Eye (tissue), 1 donor: ENCODE measurements at regions not wholly inside any gene's neighbourhood (a gene's known extent, or its start where the extent isn't known, plus 50 kb on each side); places are given as distances from the start of the nearest gene placed in this dataset.
"Not testable (repeated sequence)": the region's sequence is repeated elsewhere in the genome, so short reads cannot be mapped to it uniquely, and the experiment has no call there.

Experiments used
- DNase-seq: peaks from one replicate; pipeline ENCODE4 v3.0.0-alpha.2; 2015

DNA sequence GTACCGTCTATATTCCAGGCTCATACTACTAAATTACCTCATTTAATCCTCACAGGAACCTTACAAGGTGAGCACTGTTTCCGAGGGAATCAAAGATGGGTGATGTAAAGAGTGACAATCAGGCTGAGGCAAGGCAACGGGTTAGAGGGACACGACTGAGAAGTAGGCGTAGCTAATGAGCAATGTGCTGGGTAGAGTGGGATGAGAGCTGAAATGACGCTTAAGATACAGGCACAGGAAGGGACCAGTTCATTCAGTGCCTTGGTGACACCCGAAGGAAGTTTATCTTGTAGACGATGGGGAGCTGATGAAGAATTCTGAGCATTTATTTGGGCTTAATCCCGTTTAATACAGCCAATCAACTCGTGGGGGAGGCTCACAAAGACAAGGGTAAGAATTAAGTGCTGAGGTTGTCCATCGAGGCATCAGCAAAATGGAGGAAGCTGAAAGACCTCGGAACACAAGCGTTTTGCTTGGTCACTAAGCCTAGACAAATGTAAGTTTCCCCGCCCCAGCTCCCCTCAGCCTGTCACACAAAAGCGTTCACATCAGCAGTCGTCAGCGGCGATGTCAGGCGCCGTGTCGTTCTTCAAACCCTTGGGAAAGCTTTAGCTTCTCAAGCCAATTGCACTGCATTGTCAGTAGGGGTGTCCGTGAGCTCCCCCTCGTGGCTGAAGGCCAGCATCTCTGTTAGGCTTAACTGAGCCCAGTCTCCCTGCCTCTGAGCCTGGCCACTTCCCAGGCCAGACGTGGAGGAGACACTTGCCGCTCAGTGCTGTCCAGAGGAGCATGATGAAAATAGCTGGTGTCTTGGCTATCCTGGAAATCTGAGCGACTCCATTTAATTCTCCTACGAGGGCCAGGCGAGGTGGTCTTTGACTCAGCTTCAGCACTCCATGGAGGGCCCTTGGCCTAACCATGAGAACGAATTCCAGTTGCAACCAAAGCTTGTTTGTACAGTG, 288.5 kb upstream of the G2E3 start:
- peak; percentile 95 for DNase-seq

DNA sequence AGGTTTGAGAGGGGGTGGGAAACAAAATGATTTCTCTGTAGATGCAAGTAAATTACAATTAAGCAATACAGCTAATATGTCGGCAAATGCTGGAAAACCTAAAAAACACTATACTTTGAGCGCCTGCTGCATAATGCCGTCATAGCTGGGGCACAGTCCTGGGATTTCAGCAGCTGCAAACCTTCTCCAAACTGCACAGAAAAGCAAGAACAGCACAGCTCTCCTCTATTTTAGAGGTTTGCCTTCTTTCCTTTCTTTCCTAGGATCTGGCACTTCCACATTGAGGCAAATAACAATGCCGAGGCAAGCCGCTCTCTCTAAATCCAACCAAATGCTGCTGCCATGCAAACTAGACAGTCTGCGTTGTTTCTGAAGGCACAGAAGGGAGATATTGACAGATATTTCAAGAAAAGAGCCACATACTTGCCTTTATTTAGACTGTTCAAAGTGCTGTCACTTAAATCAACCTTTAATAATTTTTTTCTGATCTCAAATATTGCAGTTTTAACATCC, 287.1 kb upstream of the G2E3 start:
- no peak for DNase-seq

DNA sequence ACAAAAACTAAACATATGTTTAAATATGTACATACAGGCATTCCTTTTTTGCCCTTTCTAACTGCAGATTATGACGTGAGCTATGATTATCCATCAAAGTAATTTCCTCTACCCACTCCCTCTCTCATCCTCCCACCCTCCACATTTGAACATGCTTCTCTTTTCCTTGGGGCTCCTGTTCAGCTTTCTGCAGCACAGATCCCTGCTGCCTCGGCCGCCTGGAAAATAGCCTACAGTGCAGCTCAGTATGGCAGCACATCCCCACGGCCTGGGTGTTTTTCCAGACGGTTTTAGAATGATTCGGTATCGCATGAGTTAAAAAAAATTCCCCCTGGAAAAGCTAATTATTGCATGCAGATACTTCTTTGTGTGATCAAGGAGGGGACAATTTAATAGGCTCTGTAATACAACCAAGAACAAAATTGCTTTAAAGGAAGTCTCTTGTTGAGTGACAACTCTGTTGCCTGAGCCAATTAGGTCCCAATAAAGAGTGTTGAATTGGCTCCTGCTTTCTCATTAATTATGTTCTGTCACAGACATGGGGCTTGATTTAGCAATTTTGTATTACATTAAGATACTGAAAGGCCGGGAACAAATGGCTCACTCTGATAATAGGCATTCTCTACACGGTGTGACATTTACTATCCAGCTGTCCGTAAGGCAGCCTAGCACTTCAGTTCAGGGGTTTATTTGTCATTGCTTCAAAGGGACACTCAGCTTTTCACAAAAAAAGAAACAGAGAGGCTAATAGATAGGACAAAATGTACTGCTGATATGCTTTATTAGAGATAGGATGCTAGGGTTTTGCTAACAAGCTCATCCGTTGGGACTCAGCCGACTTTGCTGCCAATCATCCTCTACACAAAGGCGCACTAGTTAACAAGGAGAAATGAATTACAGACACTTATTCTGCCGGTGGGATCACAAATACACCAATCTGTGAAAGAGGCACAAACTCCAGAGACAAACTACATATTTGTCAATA, 285.8 kb upstream of the G2E3 start:
- DNase-seq: peak; percentile 82

DNA sequence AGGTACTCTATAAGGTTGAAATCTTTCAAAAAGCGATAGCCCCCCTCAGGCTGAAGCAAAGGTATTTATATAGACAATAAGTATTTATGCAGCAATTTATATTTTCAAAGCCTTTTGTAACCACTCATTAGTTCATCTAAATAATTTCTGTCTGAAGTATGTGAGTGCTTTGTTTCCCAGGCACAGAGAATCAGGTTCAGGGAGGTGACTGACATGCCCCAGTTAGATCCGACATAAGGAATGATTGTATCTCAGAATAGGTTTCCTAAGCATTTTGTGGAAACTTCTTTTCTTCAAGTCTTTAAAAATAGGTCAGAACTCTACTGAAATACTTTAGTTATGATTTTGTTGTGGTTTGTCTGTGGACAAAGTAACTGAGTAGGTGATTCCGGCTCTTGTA, 283.4 kb upstream of the G2E3 start:
- DNase-seq: no peak

DNA sequence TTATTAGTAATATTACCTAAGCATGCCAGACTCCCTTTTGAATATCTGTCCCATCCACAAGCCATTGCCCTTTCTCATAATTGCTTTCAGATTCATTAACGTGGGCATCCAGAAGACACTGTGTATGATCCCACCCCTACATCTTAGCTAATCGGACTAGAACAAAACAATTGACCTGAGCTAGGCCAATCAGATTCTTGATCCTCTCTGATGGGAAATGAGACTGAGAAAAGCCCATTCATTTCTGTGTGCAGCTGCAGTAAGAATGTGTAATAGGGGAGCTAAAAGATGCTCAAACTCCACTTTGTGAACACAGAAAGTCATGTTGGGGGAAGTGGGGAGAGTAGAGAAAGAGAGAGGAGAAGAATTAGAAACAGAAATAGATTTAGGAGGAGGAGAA, 281.7 kb upstream of the G2E3 start:
- DNase-seq: no peak

DNA sequence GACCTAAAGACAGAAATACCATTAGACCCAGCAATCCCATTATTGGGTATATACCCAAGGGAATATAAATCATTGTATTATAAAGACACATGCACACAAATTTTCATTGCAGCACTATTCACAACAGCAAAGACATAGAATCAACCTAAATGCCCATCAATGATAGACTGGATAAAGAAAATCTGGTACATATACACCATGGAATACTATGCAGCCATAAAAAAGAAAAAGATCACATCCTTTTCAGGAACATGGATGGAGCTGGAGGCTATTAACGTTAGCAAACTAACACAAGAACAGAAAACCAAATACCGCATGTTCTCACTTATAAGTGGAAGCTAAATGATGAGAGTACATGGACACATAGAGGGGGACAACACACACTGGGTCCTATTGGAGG, 280.1 kb upstream of the G2E3 start:
- not testable (repeated sequence) for DNase-seq

DNA sequence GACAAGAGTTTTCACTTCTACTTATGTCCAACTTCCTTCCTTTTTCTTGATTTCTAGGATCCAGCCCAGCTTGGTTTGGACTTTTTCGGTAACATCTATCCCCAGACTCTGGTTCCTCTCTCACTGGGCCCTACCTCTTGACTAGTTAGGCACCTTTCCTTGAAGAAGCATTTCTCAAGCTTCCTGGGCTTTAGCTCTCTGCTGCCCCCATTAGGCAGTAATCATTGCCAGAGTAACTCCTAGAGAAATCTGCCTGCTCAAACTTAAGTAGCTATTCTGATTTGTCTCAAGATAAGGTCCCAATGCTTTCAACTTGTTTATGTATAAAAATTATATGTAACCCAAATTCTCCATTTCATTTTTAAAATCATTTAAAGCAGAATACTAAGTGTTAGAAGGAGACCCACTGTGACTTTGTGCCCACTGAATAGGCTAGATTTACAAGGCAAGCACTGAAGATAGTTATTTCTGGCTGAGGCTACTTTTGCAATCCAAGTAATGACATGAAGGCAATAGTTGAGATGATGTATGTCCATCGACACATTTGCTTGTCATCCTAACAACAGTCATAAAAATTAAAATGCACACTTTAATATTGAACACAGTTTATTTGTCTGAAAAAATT, 275.0 kb upstream of the G2E3 start:
- DNase-seq: peak; percentile 54

GRCh38 chr14:30284808-30285207, 274.1 kb upstream of the G2E3 start:
- DNase-seq: no peak

DNA sequence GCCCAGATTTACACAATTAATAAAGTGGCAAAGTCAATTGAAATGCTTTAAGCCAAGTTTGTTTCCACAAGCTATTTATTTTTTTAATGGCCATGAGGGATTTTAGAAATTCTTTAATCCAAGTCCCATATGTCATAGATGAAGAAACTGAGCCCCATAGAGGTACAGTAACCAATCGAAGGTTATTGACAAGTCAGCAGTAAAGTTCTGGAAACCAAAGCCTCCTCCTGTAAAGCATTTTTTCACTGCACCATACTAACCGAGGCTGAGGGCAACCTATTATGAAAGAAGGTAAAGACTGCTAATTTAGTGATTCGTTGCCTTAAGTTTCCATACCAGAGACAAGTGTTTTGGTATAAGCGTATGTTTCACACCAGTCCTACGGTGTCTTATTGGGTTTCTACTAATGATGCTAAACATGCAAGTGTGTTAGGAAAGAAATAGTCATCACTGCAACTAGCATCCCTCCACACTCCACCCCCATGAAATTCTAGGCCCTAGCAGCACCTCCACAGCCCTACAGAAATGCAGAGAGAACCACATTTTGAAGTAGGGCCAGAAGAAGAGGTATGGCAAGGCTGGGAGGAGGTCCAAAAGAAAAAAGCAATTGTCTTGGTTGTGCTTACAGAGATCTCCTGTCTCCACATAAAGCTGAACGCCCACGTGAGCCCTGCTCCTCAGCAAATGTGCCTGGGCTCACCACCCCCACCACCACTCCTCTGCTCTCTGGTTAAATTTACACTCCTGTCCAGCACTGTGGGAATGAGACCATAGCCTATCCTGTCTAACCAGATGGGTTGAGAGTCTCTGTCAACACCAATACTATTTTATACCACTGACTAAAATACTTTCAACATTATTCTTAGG, 271.1 kb upstream of the G2E3 start:
- DNase-seq: no peak

DNA sequence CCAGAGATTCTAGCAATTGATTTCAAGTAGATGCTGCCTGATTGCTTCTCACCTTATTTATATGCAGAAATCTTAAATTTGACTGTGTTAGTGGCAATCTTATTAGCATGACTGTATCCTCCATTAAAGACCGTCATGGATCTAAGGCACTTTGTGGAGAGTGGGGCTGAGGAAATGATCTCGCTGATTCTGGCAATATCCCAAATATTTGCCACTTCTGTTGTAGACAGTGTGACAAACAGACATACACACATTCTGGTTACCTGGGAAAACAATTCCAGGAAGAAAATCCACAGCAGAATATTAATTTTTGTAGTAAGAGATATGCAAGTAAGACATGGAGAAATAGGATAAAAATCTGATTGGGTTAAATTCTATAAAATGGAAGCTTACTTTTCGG, 269.0 kb upstream of the G2E3 start:
- no peak for DNase-seq

GRCh38 chr14:30291216-30291615, 267.7 kb upstream of the G2E3 start:
- no peak for DNase-seq

DNA sequence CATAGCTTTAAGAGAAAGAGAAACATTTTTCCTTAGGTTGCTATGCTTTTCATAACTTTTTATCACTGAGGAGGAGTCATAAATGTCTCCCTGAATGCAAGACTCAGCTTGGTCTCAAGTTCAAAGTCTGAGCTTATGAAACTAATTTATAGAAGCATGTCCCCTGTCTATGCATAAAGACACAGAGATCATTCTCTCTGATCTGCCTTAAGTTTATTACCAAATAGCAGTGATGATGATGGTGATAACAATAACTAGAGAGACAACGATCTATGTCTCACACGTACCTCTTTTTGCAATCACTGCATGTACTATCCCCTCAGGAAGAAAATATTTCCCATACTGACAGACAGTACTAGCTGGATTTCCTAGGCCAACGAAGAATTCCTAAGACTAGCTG, 266.4 kb upstream of the G2E3 start:
- no peak for DNase-seq

DNA sequence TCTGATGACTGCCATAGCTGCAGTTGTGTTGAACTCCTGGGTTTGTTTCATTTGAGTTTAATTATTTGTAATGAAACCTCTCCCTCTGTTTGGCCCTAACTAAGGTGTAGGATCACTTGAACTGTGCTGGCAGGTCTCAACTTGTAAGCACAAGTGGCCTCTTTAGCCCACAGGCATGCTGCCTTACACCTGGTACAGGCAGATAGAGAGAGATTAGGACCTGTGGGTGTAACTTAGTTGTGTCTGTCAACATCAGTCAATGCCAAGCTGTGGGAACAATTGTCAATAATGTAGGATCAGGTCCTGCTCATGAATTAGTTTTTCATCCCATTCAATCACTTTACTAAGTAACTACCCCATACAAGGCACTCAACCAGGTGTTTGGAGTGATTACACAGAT, 263.0 kb upstream of the G2E3 start:
- DNase-seq: no peak

DNA sequence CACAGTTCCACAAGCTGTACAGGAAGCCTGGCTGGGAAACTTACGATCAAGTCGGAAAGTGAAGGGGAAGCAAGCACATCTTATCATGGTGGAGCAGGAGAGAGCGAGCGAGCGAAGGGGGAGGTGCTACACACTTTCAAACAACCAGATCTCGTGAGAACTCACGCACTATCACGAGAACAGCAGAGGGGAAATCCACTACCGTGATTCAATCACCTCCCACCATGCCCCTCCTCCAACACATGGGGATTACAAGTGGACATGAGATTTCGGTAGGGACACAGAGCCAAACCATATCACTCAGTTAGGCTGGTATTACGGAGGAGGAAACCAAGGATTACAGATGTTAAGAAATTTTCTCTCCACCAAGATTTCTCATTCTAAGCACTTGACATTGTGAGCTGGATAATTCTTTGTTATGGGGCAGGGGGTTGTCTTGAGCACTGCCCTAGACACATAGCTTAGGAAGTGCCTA, 262.0 kb upstream of the G2E3 start:
- no peak for DNase-seq

DNA sequence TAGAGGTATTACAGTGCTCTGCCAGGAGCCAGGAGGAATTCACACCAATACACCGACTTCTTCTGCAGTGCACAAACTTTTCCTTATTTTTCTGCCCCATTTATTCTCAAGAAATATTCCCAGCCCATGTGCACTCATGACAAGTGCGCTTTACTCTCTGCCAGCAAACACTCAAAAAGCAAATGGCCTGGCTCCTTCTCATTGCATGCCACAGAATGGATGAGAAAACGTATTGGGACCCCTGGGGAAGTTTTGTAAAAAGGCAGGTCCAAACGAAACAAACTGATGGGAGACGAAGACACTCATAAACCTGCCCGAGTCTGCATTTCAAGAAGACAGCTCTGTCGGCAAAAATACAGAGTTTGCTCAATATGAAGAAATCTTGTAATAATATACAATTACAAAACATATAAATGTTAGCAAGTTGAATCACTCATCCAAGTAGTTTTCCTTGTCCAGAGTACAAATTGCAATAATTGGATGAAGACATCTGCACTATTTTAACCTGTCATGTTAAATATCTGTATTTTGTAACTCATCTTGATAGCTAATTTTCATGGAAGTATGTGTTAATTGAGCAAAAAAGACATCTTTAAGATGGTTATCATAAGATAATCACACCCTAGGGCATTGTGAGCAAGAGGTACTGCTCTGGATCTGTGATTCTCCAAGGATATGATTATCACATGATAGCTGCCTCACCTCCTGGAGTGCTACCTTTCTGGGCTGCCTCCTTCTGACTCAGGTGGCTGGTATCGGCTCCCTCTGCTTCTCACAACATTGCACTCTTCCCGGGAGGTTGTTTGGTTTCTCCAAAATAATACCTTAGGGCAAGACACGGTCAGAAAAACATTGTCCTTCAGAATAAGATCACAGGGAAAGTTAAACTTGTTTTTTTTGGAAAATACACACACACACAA, 260.8 kb upstream of the G2E3 start:
- no peak for DNase-seq

GRCh38 chr14:30299915-30300314, 259.0 kb upstream of the G2E3 start:
- no peak for DNase-seq

- DNase-seq: no peak
These were observed 255.6 kb upstream of the G2E3 start for GRCh38 chr14:30303350-30303749.

DNA sequence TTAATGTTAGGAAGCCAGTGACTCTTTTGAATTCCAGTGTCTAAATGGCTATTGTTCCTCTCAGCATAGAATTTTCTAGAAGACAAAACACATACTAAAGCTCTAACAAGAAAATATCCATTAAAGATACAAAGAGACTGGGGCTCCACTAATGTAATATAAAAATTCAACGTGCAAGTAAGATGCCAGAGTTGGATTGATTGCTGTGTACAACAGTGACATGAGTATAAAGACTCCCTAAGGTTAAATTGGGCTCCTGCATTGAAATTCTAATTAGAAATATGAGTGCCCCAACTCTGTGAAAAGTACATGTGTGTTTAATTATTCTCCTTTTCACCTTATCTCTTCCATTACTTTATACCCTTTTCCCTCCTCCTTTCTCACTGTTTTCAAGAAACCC, 253.6 kb upstream of the G2E3 start:
- no peak for DNase-seq

GRCh38 chr14:30309405-30309804, 249.6 kb upstream of the G2E3 start:
- no peak for DNase-seq

GRCh38 chr14:30312214-30312613, 246.7 kb upstream of the G2E3 start:
- no peak for DNase-seq

DNA sequence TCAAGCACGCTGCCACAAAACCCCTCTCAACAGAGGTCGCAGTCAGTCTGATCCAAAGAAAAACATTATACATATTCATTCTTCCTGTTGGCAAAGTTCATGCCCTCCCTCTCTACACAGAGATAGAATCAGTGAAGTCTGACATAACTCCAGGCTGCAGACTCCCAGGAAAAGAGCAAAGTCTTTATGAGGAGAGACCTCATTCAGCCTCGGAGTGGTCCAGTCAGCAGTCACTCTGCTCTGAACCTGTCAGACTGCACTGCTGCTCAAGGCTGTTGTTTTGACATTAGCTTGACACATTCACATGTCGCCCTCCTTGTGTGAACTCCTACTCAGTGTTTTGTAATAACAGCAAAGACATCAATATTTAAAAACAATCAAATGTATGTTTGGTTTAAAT, 241.2 kb upstream of the G2E3 start:
- no peak for DNase-seq
